ENCODE measurements at regions not wholly inside any gene's neighbourhood (a gene's known extent, or its start where the extent isn't known, plus 50 kb on each side); places are given as distances from the start of the nearest gene placed in this dataset.

DNA sequence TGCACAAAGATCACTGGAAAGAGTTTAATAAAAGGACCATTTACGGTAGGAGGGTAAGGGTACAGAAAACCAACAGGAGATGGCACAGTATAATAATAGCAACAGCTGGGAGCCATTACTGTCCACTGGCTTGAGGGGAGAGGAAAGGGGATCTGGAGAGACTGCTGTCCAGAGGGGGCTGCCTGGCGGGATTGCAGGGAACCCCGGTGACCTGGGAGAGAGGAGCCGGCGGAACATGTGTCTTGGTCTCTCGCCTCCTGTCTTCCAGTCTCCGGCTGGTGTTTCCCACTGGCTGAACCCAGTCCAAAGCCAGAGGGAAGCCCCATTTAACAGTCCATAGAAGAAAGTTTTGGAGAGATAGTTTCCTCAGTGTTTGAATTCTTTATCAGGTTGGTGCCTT lies 57.5 kb upstream of the PODXL start:
- no peak overlapping the region for H3K4me3 ChIP-seq (ENCODE audit: low read depth in 1 of 5, low read length in 5 of 5)
- no peaks in the 10 kb centered on the region for H3K9me3 ChIP-seq (ENCODE audit: control insufficient read depth in 5 of 5, low read length in 5 of 5)
- H3K4me1 ChIP-seq (ENCODE audit: control insufficient read depth in 5 of 5, insufficient read depth in 5 of 5, low read length in 5 of 5): no peaks in the 10 kb centered on the region
- no peaks in the 10 kb centered on the region for H3K27me3 ChIP-seq (ENCODE audit: control insufficient read depth in 5 of 5, insufficient read depth in 4 of 5, low read length in 5 of 5)
- no peak overlapping the region for H3K27ac ChIP-seq (ENCODE audit: low read depth, low read length)
- H3K36me3 ChIP-seq (ENCODE audit: control insufficient read depth in 5 of 5, insufficient read depth in 5 of 5, low read length in 5 of 5): no peaks in the 10 kb centered on the region
- H3K9ac ChIP-seq (ENCODE audit: low read length in 5 of 5): no peak overlapping the region

DNA sequence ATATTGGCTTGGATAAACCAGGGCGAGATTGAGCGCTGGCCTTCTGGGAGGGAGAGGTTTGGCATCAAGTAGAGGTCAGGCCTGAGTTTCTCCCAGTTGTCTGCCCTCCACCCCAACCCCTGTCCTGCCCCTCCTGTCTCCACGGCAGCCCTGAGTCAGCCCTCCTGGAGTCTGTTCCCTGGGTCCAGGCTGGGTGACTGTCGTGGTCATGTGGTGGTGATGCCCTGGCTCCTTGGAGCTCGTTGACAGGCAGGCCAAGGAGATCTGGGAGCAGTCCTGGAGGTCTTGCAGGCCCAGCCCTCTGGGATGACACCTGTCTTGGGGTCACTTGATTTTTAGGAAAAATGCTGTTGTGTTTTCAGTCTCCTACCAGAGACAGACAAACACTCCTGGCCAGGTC lies 53.6 kb upstream of the PODXL start:
- H3K4me3 ChIP-seq (ENCODE audit: low read depth in 1 of 5, low read length in 5 of 5): no peak overlapping the region
- H3K27ac ChIP-seq (ENCODE audit: low read depth, low read length): no peak overlapping the region

DNA sequence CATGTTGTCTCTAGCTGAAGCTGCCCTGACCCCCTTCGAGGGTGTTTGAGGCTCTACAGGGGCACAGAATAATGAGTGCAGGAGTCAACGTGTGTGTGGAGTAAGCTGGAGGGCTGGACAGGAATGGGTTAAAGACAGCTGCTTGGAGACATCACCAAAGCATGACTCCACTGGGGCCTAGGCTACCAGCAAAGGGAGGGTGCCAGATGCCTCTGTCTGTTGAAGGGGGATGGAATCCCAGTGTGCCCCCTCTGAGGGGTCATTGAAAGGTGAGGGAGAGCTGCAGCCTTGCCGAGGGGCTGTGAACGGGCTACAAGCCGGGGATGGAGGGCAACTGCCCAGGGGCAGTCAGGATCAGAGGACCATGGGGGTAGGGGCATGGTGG lies 51.7 kb upstream of the PODXL start:
- H3K9ac ChIP-seq (ENCODE audit: low read length in 5 of 5): no peak overlapping the region
- H3K4me1 ChIP-seq (ENCODE audit: control insufficient read depth in 5 of 5, insufficient read depth in 5 of 5, low read length in 5 of 5): no peaks in the 10 kb centered on the region
- H3K27ac ChIP-seq (ENCODE audit: low read depth, low read length): no peak overlapping the region
- no peak overlapping the region for H3K4me3 ChIP-seq (ENCODE audit: low read depth in 1 of 5, low read length in 5 of 5)
- H3K27me3 ChIP-seq (ENCODE audit: control insufficient read depth in 5 of 5, insufficient read depth in 4 of 5, low read length in 5 of 5): peaks cover 4 to 26% (median 15%) of the 10 kb centered on the region in 5 donors
- H3K9me3 ChIP-seq (ENCODE audit: control insufficient read depth in 5 of 5, low read length in 5 of 5): no peaks in the 10 kb centered on the region
- no peaks in the 10 kb centered on the region for H3K36me3 ChIP-seq (ENCODE audit: control insufficient read depth in 5 of 5, insufficient read depth in 5 of 5, low read length in 5 of 5)

More for the DNA sequence above, 53.6 kb upstream of the PODXL start:
- Histone ChIP-seq H3K27me3 (ENCODE audit: control insufficient read depth in 5 of 5, insufficient read depth in 4 of 5, low read length in 5 of 5) (peaks cover 3 to 16% (median 10%) of the 10 kb centered on the region in 5 donors), H3K9ac (ENCODE audit: low read length in 5 of 5) (no peak overlapping the region), H3K36me3 (ENCODE audit: control insufficient read depth in 5 of 5, insufficient read depth in 5 of 5, low read length in 5 of 5) (no peaks in the 10 kb centered on the region), H3K9me3 (ENCODE audit: control insufficient read depth in 5 of 5, low read length in 5 of 5) (no peaks in the 10 kb centered on the region), H3K4me1 (ENCODE audit: control insufficient read depth in 5 of 5, insufficient read depth in 5 of 5, low read length in 5 of 5) (no peaks in the 10 kb centered on the region)

DNA sequence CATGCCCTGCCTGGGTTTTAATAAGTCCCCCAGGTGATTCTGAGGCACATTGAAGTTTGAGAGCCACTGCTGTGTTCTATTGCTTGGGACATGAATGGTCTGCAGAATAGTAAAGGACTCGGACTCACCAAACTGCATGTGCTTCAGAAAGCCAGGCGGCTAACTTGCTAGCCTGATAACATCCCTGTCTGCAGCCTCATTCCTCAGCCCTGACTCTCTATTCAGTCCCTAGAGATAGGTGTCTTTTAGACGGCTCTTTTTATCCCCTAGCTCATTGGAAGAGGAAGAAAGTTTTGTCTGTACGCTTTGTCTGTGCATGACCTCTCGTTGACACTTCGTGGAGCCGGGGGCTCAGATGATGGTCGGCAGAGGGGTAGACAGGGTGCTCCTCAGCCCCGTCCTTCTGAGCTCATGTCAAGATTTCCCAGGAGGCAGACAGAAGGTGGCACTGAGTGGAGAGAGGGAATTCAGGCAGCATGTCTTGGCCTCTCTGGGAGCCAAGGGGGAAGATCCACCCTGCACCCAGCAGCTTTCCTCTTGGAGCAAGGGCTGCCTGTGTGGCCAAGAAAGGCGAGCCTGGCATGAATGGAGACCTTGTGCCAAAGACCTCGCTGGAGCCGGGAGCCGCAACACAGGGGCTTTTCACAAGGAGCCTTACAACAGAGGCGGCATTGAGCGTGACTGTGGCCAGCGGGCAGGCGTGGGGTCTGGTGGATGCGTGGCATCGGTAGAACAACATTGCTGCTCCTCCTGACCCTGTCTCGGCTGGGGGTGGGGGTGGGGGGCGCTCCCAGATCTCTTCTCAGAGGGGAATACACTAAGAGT lies 51.1 kb upstream of the PODXL start:
- H3K36me3 ChIP-seq (ENCODE audit: control insufficient read depth in 5 of 5, insufficient read depth in 5 of 5, low read length in 5 of 5): no peaks in the 10 kb centered on the region
- H3K27ac ChIP-seq (ENCODE audit: low read depth, low read length): no peak overlapping the region
- H3K9me3 ChIP-seq (ENCODE audit: control insufficient read depth in 5 of 5, low read length in 5 of 5): no peaks in the 10 kb centered on the region
- H3K27me3 ChIP-seq (ENCODE audit: control insufficient read depth in 5 of 5, insufficient read depth in 4 of 5, low read length in 5 of 5): peaks cover 7 to 26% (median 15%) of the 10 kb centered on the region in 5 donors
- H3K9ac ChIP-seq (ENCODE audit: low read length in 5 of 5): no peak overlapping the region
- no peak overlapping the region for H3K4me3 ChIP-seq (ENCODE audit: low read depth in 1 of 5, low read length in 5 of 5)
- no peaks in the 10 kb centered on the region for H3K4me1 ChIP-seq (ENCODE audit: control insufficient read depth in 5 of 5, insufficient read depth in 5 of 5, low read length in 5 of 5)

DNA sequence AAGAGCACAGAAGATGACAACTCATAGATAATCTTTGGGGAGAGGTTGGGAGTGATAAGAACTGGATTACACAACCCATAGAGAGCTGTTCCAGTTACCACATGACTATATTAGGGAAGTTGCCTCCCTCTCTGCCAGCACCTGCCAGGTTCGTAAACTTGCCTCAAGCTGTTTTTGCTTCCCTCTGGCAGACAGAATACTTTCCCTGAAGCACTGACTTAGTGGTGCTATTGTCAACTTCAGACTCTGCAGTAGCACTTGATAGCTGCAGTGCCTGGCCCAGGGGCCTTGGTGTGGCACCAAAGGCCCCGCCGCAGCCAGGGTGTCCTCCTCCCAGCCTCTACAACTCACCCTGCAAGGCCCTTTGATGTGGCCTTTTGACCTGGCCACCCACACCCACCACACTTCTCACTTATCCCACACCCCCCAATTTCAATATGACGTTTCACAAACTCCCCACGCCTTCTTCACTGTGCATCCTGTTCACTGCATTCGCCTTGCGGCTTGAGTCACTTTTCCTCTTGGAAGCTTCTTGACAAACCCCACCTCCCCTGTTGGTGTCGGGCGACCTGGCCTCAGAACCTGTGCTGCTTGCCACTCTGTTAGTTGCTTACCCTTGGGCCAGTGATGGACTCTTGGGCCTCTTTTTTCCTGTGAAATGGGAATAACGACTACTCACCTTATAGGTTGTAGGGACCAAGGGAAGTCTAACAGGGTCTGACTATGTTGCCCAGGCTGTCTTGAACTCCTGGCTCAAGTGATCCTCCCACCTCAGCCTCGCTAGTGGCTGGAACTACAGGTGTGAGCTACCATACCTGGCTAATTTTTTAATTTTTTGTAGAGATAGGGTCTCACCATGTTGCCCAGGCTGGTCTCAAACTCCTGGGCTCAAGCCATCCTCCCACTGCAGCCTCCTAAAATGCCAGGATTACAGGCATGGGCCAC lies 50.2 kb upstream of the PODXL start:
- Histone ChIP-seq H3K27me3 (ENCODE audit: control insufficient read depth in 5 of 5, insufficient read depth in 4 of 5, low read length in 5 of 5) (peaks cover 7 to 26% (median 18%) of the 10 kb centered on the region in 5 donors), H3K9me3 (ENCODE audit: control insufficient read depth in 5 of 5, low read length in 5 of 5) (no peaks in the 10 kb centered on the region), H3K4me1 (ENCODE audit: control insufficient read depth in 5 of 5, insufficient read depth in 5 of 5, low read length in 5 of 5) (no peaks in the 10 kb centered on the region), H3K27ac (ENCODE audit: low read depth, low read length) (no peak overlapping the region), H3K4me3 (ENCODE audit: low read depth in 1 of 5, low read length in 5 of 5) (no peak overlapping the region), H3K9ac (ENCODE audit: low read length in 5 of 5) (no peak overlapping the region), H3K36me3 (ENCODE audit: control insufficient read depth in 5 of 5, insufficient read depth in 5 of 5, low read length in 5 of 5) (no peaks in the 10 kb centered on the region)

Data from subcutaneous abdominal adipose tissue (tissue), 5 donors.